Omental fat pad (tissue), 3 donors: ENCODE measurements at regions not wholly inside any gene's neighbourhood (a gene's known extent, or its start where the extent isn't known, plus 50 kb on each side); places are given as distances from the start of the nearest gene placed in this dataset.
A peak's percentile ranks its signal among the peaks of the same experiment; 100 is the strongest.

ENCODE experiments used
- ATAC-seq: fragments of 150-250 bp; one replicate; pipeline ENCODE4 v1.9.1; 2016; ENCODE audit warnings: mild to moderate bottlenecking, moderate library complexity; ENCODE audit not compliant: low FRiP score
- DNase-seq: peaks from one replicate; pipeline ENCODE4 v3.0.0-alpha.2; 2019; ENCODE audit warnings: low spot score
- CTCF ChIP-seq, 3 donors: fragments of 450-650 bp; IDR thresholded peaks; one replicate each; pipeline ENCODE4 v1.5.1; 2016 to 2017; ENCODE audit warnings: antibody characterized with exemption in 3 of 3, mild to moderate bottlenecking in 3 of 3, moderate library complexity in 2 of 3

GRCh38 chr7:114085592-114086501 lies 167.0 kb upstream of the PPP1R3A start:
- TF ChIP-seq CTCF (IDR thresholded peaks at IDR 0.05): no peak
- ATAC-seq (peak; percentile 59), DNase-seq (no peak)

- DNase-seq (no peak), ATAC-seq (no peak)
- no peak for TF ChIP-seq CTCF (IDR thresholded peaks at IDR 0.05)
Measured at GRCh38 chr7:114085313-114085591, 166.4 kb upstream of the PPP1R3A start.

GRCh38 chr7:114084472-114085312 lies 165.9 kb upstream of the PPP1R3A start:
- ATAC-seq (no peak), DNase-seq (no peak)
- no peak for TF ChIP-seq CTCF (IDR thresholded peaks at IDR 0.05)

GRCh38 chr7:114084002-114084471 lies 165.2 kb upstream of the PPP1R3A start:
- no peak for TF ChIP-seq CTCF (IDR thresholded peaks at IDR 0.05)
- ATAC-seq (no peak), DNase-seq (no peak)

- DNase-seq: no peak
- ATAC-seq: no peak
Measured at GRCh38 chr7:114083166-114084001, 164.6 kb upstream of the PPP1R3A start.

More at GRCh38 chr7:114083166-114084001, 164.6 kb upstream of the PPP1R3A start:
- TF ChIP-seq CTCF (IDR thresholded peaks at IDR 0.05): no peak
